Stimulated activated CD8-positive, alpha-beta memory T cell treated with anti-CD3 and anti-CD28 coated beads, Interleukin-4, amount 100 ng/mL, for 1 hour (primary cell): ENCODE measurements at regions not wholly inside any gene's neighbourhood (a gene's known extent, or its start where the extent isn't known, plus 50 kb on each side); places are given as distances from the start of the nearest gene placed in this dataset.
"Not testable (repeated sequence)": the region's sequence is repeated elsewhere in the genome, so short reads cannot be mapped to it uniquely, and the experiment has no call there.

ENCODE experiments used
- DNase-seq, 2 donors: peaks; one replicate each; pipeline ENCODE4 v3.0.0-alpha.2; 2020; ENCODE audit warnings: low read depth in 2 of 2, low spot score in 1 of 2

GRCh38 chr9:97772145-97772544 lies 75.0 kb upstream of the XPA start:
- DNase-seq, result no peak

GRCh38 chr9:97773091-97773490 lies 76.0 kb upstream of the XPA start:
- DNase-seq, result no peak

GRCh38 chr9:97773723-97774122 lies 76.6 kb upstream of the XPA start:
- DNase-seq, result no peak

- no peak for DNase-seq
Observed at GRCh38 chr9:97774673-97775072, 77.5 kb upstream of the XPA start.

- not testable (repeated sequence) for DNase-seq
Observed at GRCh38 chr9:97778740-97779139, 74.3 kb upstream of the FOXE1 start.

- no peak for DNase-seq
Observed at GRCh38 chr9:97779608-97780007, 73.4 kb upstream of the FOXE1 start.

GRCh38 chr9:97781902-97782301 lies 71.1 kb upstream of the FOXE1 start:
- DNase-seq, result no peak

- DNase-seq, result no peak
Observed at GRCh38 chr9:97786341-97786740, 66.7 kb upstream of the FOXE1 start.

- DNase-seq, result no peak
Observed at GRCh38 chr9:97787551-97787950, 65.5 kb upstream of the FOXE1 start.

- no peak for DNase-seq
Observed at GRCh38 chr9:97788763-97789663, 64.0 kb upstream of the FOXE1 start.

GRCh38 chr9:97790542-97790941 lies 62.5 kb upstream of the FOXE1 start:
- DNase-seq, result no peak

- no peak for DNase-seq
Observed at GRCh38 chr9:97791542-97791941, 61.5 kb upstream of the FOXE1 start.

GRCh38 chr9:97793067-97793466 lies 60.0 kb upstream of the FOXE1 start:
- DNase-seq, result no peak

GRCh38 chr9:97794666-97795065 lies 58.4 kb upstream of the FOXE1 start:
- no peak for DNase-seq

GRCh38 chr9:97796176-97796575 lies 56.9 kb upstream of the FOXE1 start:
- not testable (repeated sequence) for DNase-seq

- DNase-seq, result no peak
Observed at GRCh38 chr9:97801180-97801579, 51.8 kb upstream of the FOXE1 start.

- DNase-seq, result no peak
Observed at GRCh38 chr9:97802276-97802675, 50.8 kb upstream of the FOXE1 start.

- peak; percentile 39 to 59 for DNase-seq
Observed at GRCh38 chr9:97803167-97804058, 49.6 kb upstream of the FOXE1 start.
